Stimulated activated CD4-positive, alpha-beta T cell treated with anti-CD3 and anti-CD28 coated beads, Interleukin-1b, Interleukin-23, amount 100 ng/mL, for 4 hours (primary cell): ENCODE measurements at regions not wholly inside any gene's neighbourhood (a gene's known extent, or its start where the extent isn't known, plus 50 kb on each side); places are given as distances from the start of the nearest gene placed in this dataset.
"Not testable (repeated sequence)": the region's sequence is repeated elsewhere in the genome, so short reads cannot be mapped to it uniquely, and the experiment has no call there.

Source experiments
- DNase-seq, 2 donors: peaks; one replicate each; pipeline ENCODE4 v3.0.0-alpha.2; 2020; ENCODE audit warnings: low read depth in 2 of 2

DNA sequence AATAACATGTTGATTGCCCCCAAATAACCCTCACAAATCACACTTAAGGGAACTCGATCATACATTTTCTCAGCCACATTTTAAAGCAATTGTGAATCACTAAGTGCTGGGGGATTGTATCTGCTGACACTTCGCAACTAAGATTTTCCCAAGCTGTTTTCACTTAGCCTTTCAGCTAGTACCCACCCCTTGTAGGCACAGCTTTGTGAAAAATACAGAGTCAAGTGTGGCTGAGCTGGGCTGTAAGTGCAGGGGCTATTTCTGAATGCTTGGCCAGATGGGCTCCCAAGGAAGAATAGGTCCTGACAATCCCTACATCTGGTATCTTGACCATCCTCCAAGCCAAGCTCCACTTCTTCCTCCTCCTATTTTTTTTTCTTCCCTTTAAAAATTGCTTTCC, 289.2 kb upstream of the NMUR2 start:
- DNase-seq = no peak

GRCh38 chr5:152701305-152701949, 296.3 kb upstream of the NMUR2 start:
- DNase-seq = no peak

DNA sequence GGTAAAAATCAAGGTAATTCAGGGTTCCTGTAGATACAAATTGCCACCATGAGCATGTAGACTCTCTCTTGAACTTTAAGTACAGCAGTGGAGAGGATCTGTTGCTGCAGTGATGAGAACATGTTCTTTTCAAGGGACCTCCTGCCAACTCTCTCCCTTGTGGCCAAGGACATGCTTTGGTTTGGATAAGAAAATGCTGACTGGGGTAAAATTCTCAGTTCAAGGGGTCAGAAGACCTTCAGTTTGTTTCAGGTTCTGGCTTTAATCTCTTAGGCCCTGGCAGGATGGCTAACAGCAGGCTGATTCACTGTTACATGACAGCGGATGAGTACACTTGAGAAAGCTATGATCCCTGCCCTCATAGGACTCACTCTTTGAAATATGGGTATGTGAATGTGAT, 299.2 kb upstream of the NMUR2 start:
- no peak for DNase-seq

DNA sequence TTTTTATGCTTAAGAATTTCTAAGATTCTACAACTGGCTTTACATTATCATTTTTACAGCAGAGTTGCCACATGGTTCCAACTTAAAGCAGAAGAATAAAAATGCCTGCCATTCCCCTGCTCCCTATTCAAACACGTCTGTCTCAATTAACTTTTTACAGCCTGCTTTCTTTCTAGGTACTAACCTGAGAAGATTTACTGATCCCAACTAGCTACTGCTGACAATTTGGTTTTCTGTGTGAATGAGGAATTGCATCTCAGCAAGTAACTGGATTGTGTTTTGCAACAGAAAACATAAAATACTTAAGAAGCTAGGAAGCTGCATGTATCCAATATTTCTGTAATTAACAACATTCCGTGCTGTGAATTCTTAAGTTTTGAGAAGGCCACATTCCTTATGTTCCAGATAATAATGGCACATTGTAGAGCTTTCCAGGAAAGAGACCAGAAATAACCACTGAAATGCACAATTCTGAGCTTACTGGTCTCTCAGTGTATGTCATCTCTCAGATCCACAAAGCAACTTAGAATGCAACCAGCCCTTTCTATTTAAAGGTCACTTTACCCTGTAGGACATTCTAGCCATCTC, 306.8 kb upstream of the NMUR2 start:
- DNase-seq = no peak

- DNase-seq = no peak
Observed at GRCh38 chr5:152717393-152717792, 312.3 kb upstream of the NMUR2 start.

GRCh38 chr5:152723482-152723881, 318.4 kb upstream of the NMUR2 start:
- DNase-seq = no peak

DNA sequence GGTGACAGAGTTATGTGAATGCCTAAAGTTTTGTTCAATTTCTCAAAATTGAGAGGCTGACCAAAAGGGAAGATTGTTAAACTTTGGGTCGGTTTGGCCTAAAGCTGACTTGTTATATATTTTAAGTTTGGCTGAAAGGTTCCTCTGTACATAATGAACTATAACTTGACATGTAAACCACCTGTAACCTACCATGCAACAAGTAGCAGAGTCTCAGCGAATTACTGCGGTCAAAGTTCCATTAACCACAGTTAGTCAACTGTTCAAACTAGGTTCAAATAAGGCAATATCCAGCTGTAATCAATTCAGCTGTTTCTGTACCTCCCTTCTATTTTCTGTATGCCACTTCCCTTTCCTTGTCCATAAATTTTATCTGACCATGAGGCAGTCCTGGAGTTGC, 325.1 kb upstream of the NMUR2 start:
- no peak for DNase-seq

DNA sequence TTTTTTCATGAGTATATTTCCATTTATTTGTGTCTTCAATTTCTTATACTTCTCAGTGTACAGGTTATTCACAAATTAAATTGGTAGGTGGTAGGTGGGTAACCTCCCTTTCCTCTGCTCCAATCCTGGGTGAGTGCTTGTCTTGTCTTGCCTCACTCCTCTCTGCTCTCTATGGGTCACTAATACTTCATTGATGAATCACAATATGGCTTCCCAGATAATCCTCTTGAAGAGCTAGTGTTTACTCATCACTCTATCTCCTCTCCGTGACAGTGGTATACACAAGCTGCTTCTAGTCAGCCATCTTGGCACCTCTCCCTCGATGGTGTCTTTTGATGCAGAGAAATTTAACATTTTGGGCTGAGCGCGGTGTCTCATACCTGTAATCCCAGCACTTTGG, 331.8 kb upstream of the NMUR2 start:
- DNase-seq = no peak

- no peak for DNase-seq
Observed at GRCh38 chr5:152739916-152740315, 334.8 kb upstream of the NMUR2 start.

DNA sequence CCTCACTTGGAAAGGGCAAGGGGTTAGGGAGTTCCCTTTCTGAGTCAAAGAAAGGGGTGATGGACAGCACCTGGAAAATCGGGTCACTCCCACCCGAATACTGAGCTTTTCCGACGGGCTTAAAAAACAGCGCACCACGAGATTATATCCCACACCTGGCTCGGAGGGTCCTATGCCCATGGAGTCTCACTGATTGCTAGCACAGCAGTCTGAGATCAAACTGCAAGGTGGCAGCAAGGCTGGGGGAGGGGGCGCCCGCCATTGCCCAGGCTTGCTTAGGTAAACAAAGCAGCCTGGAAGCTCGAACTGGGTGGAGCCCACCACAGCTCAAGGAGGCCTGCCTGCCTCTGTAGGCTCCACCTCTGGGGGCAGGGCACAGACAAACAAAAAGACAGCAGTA, 336.0 kb upstream of the NMUR2 start:
- not testable (repeated sequence) for DNase-seq

DNA sequence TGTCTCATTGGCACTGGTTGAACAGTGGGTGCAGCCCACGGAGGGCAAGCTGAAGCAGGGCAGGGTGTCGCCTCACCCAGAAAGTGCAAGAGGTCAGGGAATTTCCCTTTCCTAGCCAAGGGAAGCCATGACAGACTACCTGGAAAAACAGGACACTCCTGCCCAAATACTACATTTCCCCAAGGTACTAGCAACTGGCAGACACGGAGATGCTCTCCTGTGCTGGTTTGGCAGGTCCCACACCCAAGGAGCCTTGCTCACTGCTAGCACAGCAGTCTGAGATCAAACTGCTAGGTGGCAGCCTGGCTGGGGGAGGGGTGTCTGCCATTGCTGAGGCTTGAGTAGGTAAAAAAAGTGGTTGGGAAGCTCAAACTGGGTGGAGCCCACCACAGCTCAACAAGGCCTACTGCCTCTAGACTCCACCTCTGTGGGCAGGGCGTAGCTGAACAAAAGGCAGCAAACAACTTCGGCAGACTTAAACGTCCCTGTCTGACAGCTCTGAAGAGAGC, 382.7 kb upstream of the NMUR2 start:
- DNase-seq = not testable (repeated sequence)

- no peak for DNase-seq
Observed at GRCh38 chr5:152801886-152802285, 396.8 kb upstream of the NMUR2 start.

- DNase-seq = no peak
Observed at GRCh38 chr5:152804179-152804578, 399.1 kb upstream of the NMUR2 start.

DNA sequence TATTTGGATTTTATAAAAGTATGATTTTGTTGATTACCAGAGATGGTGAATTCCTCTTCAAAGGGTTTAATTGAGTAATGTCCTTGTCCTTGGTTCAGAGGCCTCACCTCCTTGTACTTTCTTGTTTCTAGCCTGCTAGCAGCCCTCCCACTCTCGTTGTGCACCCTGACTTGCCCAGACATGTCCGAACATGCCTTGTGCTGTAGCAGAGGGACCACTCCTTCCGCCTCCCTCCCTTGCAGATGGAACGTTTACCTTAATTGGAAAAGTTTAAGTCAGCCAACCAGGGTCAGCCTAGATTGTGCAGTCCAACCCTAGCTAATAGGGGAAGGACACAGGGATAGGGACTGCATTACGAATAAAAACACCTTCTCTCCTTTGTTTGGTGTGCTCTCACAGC, 406.9 kb upstream of the NMUR2 start:
- DNase-seq = no peak

GRCh38 chr5:152813526-152813925, 408.4 kb upstream of the NMUR2 start:
- no peak for DNase-seq

DNA sequence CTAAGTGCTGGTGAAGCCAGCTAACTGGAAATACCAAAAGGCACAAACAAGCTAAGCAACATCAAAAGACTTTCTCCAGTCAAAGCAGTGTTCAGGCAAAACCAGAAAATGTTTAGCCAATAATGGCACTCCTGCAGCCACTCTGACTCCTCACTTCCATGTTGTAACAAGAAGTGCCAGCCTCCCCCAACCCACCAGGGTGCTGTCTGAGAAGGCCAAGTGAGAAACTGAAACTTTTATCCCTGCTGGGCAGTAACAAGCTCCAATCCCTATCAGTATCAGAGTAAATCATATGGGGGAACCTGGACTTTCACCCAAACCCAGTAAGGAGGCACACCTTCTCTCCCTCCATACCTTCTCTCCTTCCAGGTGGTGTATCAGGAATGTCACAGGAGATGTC, 414.8 kb upstream of the NMUR2 start:
- DNase-seq = no peak

DNA sequence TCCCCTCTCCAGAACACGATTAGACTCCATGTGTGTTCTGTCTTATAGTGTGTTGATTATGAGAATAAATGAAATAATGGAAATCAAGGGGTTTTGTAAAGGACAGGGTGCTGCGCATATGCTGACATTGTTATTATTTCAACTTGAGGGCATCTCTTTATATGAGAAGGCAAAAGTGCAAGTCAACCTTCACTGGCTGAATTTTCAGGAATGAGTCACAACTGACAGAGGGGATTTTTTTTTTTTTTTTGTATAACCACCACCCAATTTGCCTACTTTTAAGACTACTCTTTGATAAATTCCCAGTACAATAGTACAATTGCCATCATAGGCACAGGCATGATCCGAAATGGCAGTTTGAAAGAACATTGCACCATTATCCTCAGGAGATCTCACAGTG, 419.2 kb upstream of the NMUR2 start:
- DNase-seq = no peak

- no peak for DNase-seq
Observed at GRCh38 chr5:152838241-152838786, 433.2 kb upstream of the NMUR2 start.

GRCh38 chr5:152844713-152845112, 439.6 kb upstream of the NMUR2 start:
- no peak for DNase-seq

DNA sequence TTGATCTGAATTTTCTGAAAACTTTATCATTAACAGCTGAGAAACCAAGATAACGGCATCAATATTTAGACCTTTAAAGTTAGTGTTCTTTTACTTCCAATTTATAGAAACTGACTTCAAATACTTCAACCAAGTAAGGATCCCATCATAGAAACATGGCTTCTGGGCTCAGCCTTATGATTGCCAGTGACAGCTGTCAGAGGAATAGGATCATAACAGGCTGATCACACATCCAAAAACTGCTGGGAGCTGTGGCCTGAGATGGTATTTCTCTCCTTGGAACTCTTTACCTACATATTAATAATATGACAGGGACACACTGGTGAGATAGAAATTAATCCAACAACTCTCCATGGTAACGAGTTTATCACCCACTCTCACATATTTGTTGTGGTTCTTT, 448.3 kb upstream of the NMUR2 start:
- DNase-seq = no peak

DNA sequence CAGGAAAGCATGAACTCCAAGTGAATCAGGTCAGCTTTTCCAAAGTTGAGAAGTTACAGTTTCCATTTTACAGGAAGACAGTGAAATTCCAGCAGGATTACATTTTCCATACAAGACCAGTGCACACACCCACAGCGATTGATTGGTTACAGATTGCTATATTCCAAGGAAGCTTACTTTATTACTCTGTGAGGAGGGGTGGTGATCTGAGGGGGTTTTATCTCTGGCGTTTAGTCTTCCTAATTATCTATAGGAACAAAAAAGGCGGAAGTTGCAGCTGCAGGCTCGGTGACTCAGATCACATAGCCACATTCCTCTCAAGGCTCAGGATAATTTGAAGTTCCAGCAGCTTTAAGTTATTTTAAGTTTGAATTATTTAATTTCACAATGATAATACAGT, 450.4 kb upstream of the NMUR2 start:
- no peak for DNase-seq

GRCh38 chr5:152861231-152861630, 456.2 kb upstream of the NMUR2 start:
- DNase-seq = no peak

DNA sequence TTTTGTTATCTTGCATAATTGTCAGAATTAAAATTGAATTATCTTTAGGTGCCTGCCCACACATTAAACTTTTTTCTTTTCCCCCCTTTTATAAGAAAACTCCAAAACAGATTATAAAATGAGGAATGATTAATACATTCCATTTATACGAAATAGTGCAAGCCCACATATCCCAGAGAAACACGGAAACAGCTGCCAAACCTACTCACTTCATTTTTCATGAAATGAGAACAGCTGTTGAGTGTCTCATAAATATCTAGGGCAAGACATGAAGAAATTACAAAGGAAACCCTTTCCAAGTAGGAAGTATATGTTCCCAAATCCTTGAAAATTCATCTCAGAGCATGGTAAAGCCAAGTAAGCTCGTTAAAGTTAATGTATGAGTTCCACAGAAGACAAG, 459.4 kb upstream of the NMUR2 start:
- DNase-seq = no peak

DNA sequence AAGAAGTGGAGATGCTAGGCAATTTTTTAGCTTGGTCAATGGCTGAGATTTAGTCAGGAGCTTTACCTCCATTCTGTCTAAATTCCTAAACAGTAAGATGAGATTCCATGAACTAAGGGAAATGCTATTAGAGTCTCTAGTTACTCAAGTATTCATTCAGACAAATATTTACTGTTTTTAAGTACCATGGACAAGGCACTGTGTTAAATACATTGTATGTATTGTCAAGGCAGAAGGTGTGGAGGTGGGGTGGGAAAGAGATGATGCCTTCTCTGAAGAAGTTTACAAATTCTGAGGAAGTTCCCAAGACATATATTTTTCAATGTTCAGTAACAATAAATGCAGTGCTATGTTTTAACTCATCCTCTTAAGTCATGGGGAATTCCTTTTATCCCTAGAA, 459.9 kb upstream of the NMUR2 start:
- DNase-seq = no peak
